CD4-positive, alpha-beta T cell (primary cell): ENCODE measurements at regions not wholly inside any gene's neighbourhood (a gene's known extent, or its start where the extent isn't known, plus 50 kb on each side); places are given as distances from the start of the nearest gene placed in this dataset.

Experiments used
- ATAC-seq: fragments of 200-7000 bp; cut with Tn5 transposase; one replicate; pipeline ENCODE4 v1.10.0; 2022; ENCODE audit warnings: mild to moderate bottlenecking; ENCODE audit not compliant: poor library complexity
- CTCF ChIA-PET: fragments of 350-600 bp; sonication (Branson Sonifier 250); formaldehyde crosslinking; loops from one replicate; lab custom pipeline; 2021; ENCODE audit warnings: antibody characterized with exemption, inconsistent platforms; lab: Charles Lee
- POLR2A ChIA-PET: fragments of 350-600 bp; sonication (Branson Sonifier 250); formaldehyde crosslinking; loops from one replicate; lab custom pipeline; 2021; ENCODE audit warnings: antibody characterized with exemption, inconsistent platforms; lab: Charles Lee
- DNase-seq, 14 experiments: peaks; one replicate each; pipeline ENCODE4 v3.0.0-alpha.2; 2013 to 2020; ENCODE audit warnings: mixed read lengths in 2 of 14
- H3K27ac ChIP-seq, 2 donors: one replicate each; pipeline versions ENCODE4 v1.5.1 to v1.7.0; 2013; ENCODE audit warnings: low read length in 2 of 2, low read depth in 1 of 2, mild to moderate bottlenecking in 1 of 2
- H3K27me3 ChIP-seq, 2 experiments: 1 replicate in 1 of 2; 2 replicates in 1 of 2; pipeline versions ENCODE4 v1.6.1 to v1.7.0; 2013; ENCODE audit warnings: low read length in 2 of 2, control low read depth in 1 of 2, mild to moderate bottlenecking in 1 of 2, moderate library complexity in 1 of 2; ENCODE audit not compliant: insufficient read depth in 2 of 2, control insufficient read depth in 1 of 2
- H3K36me3 ChIP-seq: one replicate; pipeline ENCODE4 v1.6.1; 2013; ENCODE audit warnings: low read length, control low read depth; ENCODE audit not compliant: insufficient read depth
- H3K4me1 ChIP-seq: one replicate; pipeline ENCODE4 v1.6.1; 2013; ENCODE audit warnings: low read length, control low read depth; ENCODE audit not compliant: insufficient read depth
- H3K4me3 ChIP-seq: one replicate; pipeline ENCODE4 v1.5.1; 2013; ENCODE audit warnings: mild to moderate bottlenecking, low read length, moderate library complexity
- H3K9me3 ChIP-seq, 2 experiments: 1 replicate in 1 of 2; 2 replicates in 1 of 2; pipeline versions ENCODE4 v1.6.1 to v1.7.0; 2013; ENCODE audit warnings: low read length in 2 of 2, mild to moderate bottlenecking in 2 of 2, control low read depth in 1 of 2, moderate library complexity in 1 of 2; ENCODE audit not compliant: control insufficient read depth in 1 of 2, insufficient read depth in 1 of 2
- H3K27ac Mint-ChIP-seq: one replicate; pipeline ENCODE4 v1.8.0; 2020; ENCODE audit warnings: mixed read lengths
- H3K27me3 Mint-ChIP-seq: one replicate; pipeline ENCODE4 v1.8.0; 2021; ENCODE audit warnings: mixed read lengths
- H3K36me3 Mint-ChIP-seq: one replicate; pipeline ENCODE4 v1.8.0; 2021; ENCODE audit warnings: low read depth, mixed read lengths
- H3K4me1 Mint-ChIP-seq: one replicate; pipeline ENCODE4 v1.8.0; 2021; ENCODE audit warnings: low read depth, mixed read lengths
- H3K4me3 Mint-ChIP-seq: one replicate; pipeline ENCODE4 v1.8.0; 2020; ENCODE audit warnings: mild to moderate bottlenecking, mixed read lengths
- H3K9me3 Mint-ChIP-seq: one replicate; pipeline ENCODE4 v1.8.0; 2020; ENCODE audit warnings: mixed read lengths
- CTCF ChIP-seq: fragments of 200-600 bp; IDR thresholded peaks from one replicate; pipeline ENCODE4 v1.8.0; 2022; ENCODE audit warnings: antibody characterized with exemption, mild to moderate bottlenecking
- intact Hi-C, 2 experiments: fragments of 100-400 bp; cut with DNase I in 1 of 2; cut with micrococcal nuclease in 1 of 2; formaldehyde crosslinking; loops; one replicate each; pipeline versions ENCODE4 v1.15.1 to v1.9.0; 2023 to 2025; cut with DNase I, micrococcal nuclease

GRCh38 chr14:98120831-98121464 is 1151.0 kb downstream of the BCL11B start:
- Mint-ChIP-seq H3K4me3 (no peak overlapping the region), H3K36me3 (no peaks in the 10 kb centered on the region), H3K27me3 (no peaks in the 10 kb centered on the region), H3K9me3 (peaks cover 2% of the 10 kb centered on the region), H3K27ac (no peak overlapping the region), H3K4me1 (peaks cover 18% of the 10 kb centered on the region)
- ChIA-PET CTCF (interaction anchor here (1.3 to 1.4 kb wide), 2 partner anchors 18 to 1151 kb away, joined by 3 read pairs; partner anchors contain the start of gene BCL11B), POLR2A (no interaction called here)
- no peaks in the 10 kb centered on the region for H3K4me1 ChIP-seq
- no peak overlapping the region for H3K27ac ChIP-seq
- H3K27me3 ChIP-seq: no peaks in the 10 kb centered on the region
- no peaks in the 10 kb centered on the region for H3K36me3 ChIP-seq
- no peak overlapping the region for H3K4me3 ChIP-seq
- intact Hi-C loops: no loop called here
- peaks cover 7 to 10% of the 10 kb centered on the region in 2 experiments for H3K9me3 ChIP-seq
- no peak for TF ChIP-seq CTCF
- ATAC-seq (no peak), DNase-seq (peak in 1 of 14 experiments; percentile 18)

GRCh38 chr14:98122527-98122926 is 1149.5 kb downstream of the BCL11B start:
- ATAC-seq (no peak), DNase-seq (peak in 1 of 14 experiments; percentile 42)
- no peak overlapping the region for H3K4me3 Mint-ChIP-seq
- no peaks in the 10 kb centered on the region for H3K27me3 Mint-ChIP-seq
- H3K36me3 Mint-ChIP-seq: no peaks in the 10 kb centered on the region
- ChIA-PET CTCF (no interaction called here), POLR2A (interaction anchor here (0.7 kb wide), 1 partner anchor 65 kb away, joined by 3 read pairs; no protein-coding TSS in a partner anchor)
- H3K4me1 Mint-ChIP-seq: peaks cover 18% of the 10 kb centered on the region
- H3K27ac Mint-ChIP-seq: peak overlapping the region; percentile 17
- H3K4me1 ChIP-seq: no peaks in the 10 kb centered on the region
- peaks cover 7 to 10% of the 10 kb centered on the region in 2 experiments for H3K9me3 ChIP-seq
- no peak for TF ChIP-seq CTCF
- intact Hi-C loops: no loop called here
- peaks cover 2% of the 10 kb centered on the region for H3K9me3 Mint-ChIP-seq
- H3K27ac ChIP-seq: no peak overlapping the region
- H3K27me3 ChIP-seq: no peaks in the 10 kb centered on the region
- H3K36me3 ChIP-seq: no peaks in the 10 kb centered on the region
- H3K4me3 ChIP-seq: no peak overlapping the region

GRCh38 chr14:98130691-98131090 is 1141.3 kb downstream of the BCL11B start:
- POLR2A ChIA-PET: interaction anchor here (1.1 kb wide), 1 partner anchor 152 kb away, joined by 8 read pairs; no protein-coding TSS in a partner anchor
- Mint-ChIP-seq H3K36me3 (no peaks in the 10 kb centered on the region), H3K4me3 (no peak overlapping the region), H3K27me3 (no peaks in the 10 kb centered on the region), H3K27ac (no peak overlapping the region), H3K4me1 (peaks cover 42% of the 10 kb centered on the region), H3K9me3 (no peaks in the 10 kb centered on the region)
- no peak for DNase-seq
- H3K9me3 ChIP-seq: no peaks in the 10 kb centered on the region
- no peak overlapping the region for H3K27ac ChIP-seq
- no peak for TF ChIP-seq CTCF
- peaks cover 10% of the 10 kb centered on the region for H3K4me1 ChIP-seq
- H3K27me3 ChIP-seq: no peaks in the 10 kb centered on the region
- intact Hi-C loops: loop anchor here in 1 of 2 experiments (10.0 kb wide), 1 partner anchor 946 kb away; no protein-coding TSS in a partner anchor
- CTCF ChIA-PET: interaction anchor here (1.8 kb wide), 1 partner anchor 1144 kb away, joined by 6 read pairs; no protein-coding TSS in a partner anchor
- H3K4me3 ChIP-seq: no peak overlapping the region
- ATAC-seq: no peak
- no peaks in the 10 kb centered on the region for H3K36me3 ChIP-seq
